ENCODE measurements at regions not wholly inside any gene's neighbourhood (a gene's known extent, or its start where the extent isn't known, plus 50 kb on each side); places are given as distances from the start of the nearest gene placed in this dataset.
"Not testable (repeated sequence)": the region's sequence is repeated elsewhere in the genome, so short reads cannot be mapped to it uniquely, and the experiment has no call there.

DNA sequence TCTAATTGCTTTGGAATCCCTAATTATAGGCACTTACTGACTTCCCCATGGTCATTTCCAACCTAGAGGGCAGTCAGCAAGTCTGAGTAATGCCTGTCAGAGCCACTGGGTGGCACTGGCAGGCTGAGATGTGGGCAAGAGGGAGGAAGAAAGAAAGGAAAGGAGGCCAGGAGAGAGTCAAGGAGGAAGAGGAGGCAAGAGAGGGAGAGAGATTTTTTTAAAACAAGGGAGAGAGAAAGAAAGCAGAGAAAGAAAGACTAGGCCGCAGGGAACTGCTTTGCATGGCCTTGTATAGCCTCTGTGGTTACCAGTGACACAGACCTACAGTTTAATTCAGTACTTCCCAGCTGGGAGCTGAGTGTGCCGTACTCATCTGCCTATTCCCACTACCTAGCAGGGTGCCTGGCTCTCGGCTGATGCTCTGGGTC lies 210.4 kb upstream of the ADO start:
- H3K27ac ChIP-seq (ENCODE audit: low read length), result no peak overlapping the region
- TF ChIP-seq, protein P1, sequence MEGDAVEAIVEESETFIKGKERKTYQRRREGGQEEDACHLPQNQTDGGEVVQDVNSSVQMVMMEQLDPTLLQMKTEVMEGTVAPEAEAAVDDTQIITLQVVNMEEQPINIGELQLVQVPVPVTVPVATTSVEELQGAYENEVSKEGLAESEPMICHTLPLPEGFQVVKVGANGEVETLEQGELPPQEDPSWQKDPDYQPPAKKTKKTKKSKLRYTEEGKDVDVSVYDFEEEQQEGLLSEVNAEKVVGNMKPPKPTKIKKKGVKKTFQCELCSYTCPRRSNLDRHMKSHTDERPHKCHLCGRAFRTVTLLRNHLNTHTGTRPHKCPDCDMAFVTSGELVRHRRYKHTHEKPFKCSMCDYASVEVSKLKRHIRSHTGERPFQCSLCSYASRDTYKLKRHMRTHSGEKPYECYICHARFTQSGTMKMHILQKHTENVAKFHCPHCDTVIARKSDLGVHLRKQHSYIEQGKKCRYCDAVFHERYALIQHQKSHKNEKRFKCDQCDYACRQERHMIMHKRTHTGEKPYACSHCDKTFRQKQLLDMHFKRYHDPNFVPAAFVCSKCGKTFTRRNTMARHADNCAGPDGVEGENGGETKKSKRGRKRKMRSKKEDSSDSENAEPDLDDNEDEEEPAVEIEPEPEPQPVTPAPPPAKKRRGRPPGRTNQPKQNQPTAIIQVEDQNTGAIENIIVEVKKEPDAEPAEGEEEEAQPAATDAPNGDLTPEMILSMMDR (IDR thresholded peaks at IDR 0.05), result peak; percentile 92
- Mint-ChIP-seq H3K36me3 (no peaks in the 10 kb centered on the region), H3K9me3 (no peaks in the 10 kb centered on the region), H3K4me3 (no peak overlapping the region), H3K4me1 (peaks cover 6% of the 10 kb centered on the region in 2 donors), H3K27me3 (ENCODE audit: low read depth in 2 of 2) (peaks cover 0 to 12% of the 10 kb centered on the region in 2 donors), H3K27ac (no peak overlapping the region)
- no peaks in the 10 kb centered on the region for H3K4me1 ChIP-seq (ENCODE audit: control insufficient read depth, insufficient read depth, low read length)
- H3K36me3 ChIP-seq (ENCODE audit: control insufficient read depth, insufficient read depth, low read length), result no peaks in the 10 kb centered on the region
- no peaks in the 10 kb centered on the region for H3K27me3 ChIP-seq (ENCODE audit: control insufficient read depth, insufficient read depth, low read length)
- intact Hi-C loops (cut with micrococcal nuclease), result loop anchor here (1.0 to 10.0 kb wide), 5 partner anchors 157 to 564 kb away; no protein-coding TSS in a partner anchor
- ATAC-seq (peak; percentile 67 to 95 (median 87)), DNase-seq (peak; percentile 35 to 75)
- H3K4me3 ChIP-seq (ENCODE audit: low read length), result no peak overlapping the region
- WGBS (ENCODE audit: insufficient coverage), result 60% methylated on average over 3 of the region's 3 CpGs
- H3K9me3 ChIP-seq (ENCODE audit: control insufficient read depth, insufficient read depth, low read length), result no peaks in the 10 kb centered on the region

DNA sequence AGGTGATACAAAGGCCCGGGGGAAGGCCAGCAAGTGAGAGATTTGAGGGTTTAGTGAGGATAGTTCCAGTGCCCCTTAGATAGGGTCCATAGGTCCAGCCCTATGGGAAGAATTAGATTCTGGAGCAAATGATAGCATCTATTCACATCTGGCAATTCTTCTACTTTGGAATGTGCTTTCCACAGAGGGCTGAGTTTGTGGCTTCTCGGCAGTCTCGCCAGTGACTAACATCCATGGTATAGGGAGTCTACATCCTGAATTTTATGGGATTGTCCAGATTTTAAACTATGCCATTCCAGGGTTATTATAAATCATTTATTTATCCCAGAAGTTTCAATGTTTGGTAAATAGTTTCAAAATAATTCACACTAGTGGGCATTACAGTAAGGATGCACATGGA lies 207.3 kb upstream of the ADO start:
- Histone ChIP-seq H3K27me3 (ENCODE audit: control insufficient read depth, insufficient read depth, low read length) (peaks cover 2% of the 10 kb centered on the region), H3K9me3 (ENCODE audit: control insufficient read depth, insufficient read depth, low read length) (no peaks in the 10 kb centered on the region), H3K4me1 (ENCODE audit: control insufficient read depth, insufficient read depth, low read length) (no peaks in the 10 kb centered on the region), H3K36me3 (ENCODE audit: control insufficient read depth, insufficient read depth, low read length) (no peaks in the 10 kb centered on the region), H3K4me3 (ENCODE audit: low read length) (no peak overlapping the region), H3K27ac (ENCODE audit: low read length) (no peak overlapping the region)
- ATAC-seq, result no peak
- H3K4me3 Mint-ChIP-seq, result no peak overlapping the region
- no peak for DNase-seq
- 98% methylated on average over 3 of the region's 3 CpGs for WGBS (ENCODE audit: insufficient coverage)
- no peaks in the 10 kb centered on the region for H3K9me3 Mint-ChIP-seq
- TF ChIP-seq, protein P1 (IDR thresholded peaks at IDR 0.05), result no peak
- H3K27ac Mint-ChIP-seq, result no peak overlapping the region
- intact Hi-C loops (cut with micrococcal nuclease), result loop anchor here (10.0 kb wide), 1 partner anchor 418 kb away; no protein-coding TSS in a partner anchor
- peaks cover 6% of the 10 kb centered on the region in 2 donors for H3K4me1 Mint-ChIP-seq
- peaks cover 5 to 14% of the 10 kb centered on the region in 2 donors for H3K27me3 Mint-ChIP-seq (ENCODE audit: low read depth in 2 of 2)
- H3K36me3 Mint-ChIP-seq, result no peaks in the 10 kb centered on the region

DNA sequence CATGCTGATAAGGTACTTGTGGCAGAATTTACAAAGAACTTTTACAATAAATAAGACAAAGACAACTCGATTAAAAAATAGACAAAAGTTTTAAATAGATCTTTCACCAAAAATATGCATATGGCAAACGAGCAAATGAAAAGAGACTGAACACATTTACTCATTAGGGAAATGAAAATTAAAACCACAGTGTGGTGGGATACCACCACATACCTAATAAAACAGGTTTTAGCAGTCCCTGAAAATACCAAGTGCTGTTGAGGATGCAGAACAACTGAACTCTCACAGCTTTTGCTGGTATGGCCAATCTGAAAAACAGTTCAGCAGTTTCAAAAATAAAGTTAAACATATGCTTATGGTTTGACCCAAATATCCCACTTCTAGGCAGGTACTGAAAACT lies 205.4 kb upstream of the ADO start:
- H3K4me1 Mint-ChIP-seq, result peaks cover 1 to 2% of the 10 kb centered on the region in 2 donors
- H3K4me1 ChIP-seq (ENCODE audit: control insufficient read depth, insufficient read depth, low read length), result no peaks in the 10 kb centered on the region
- H3K27ac Mint-ChIP-seq, result no peak overlapping the region
- H3K27me3 ChIP-seq (ENCODE audit: control insufficient read depth, insufficient read depth, low read length), result peaks cover 2% of the 10 kb centered on the region
- H3K4me3 ChIP-seq (ENCODE audit: low read length), result no peak overlapping the region
- H3K27ac ChIP-seq (ENCODE audit: low read length), result no peak overlapping the region
- H3K9me3 ChIP-seq (ENCODE audit: control insufficient read depth, insufficient read depth, low read length), result no peaks in the 10 kb centered on the region
- DNase-seq, result no peak
- intact Hi-C loops (cut with micrococcal nuclease), result loop anchor here (10.0 kb wide), 1 partner anchor 416 kb away; no protein-coding TSS in a partner anchor
- H3K27me3 Mint-ChIP-seq (ENCODE audit: low read depth in 2 of 2), result peaks cover 5 to 14% of the 10 kb centered on the region in 2 donors
- H3K36me3 Mint-ChIP-seq, result no peaks in the 10 kb centered on the region
- TF ChIP-seq, protein P1 (IDR thresholded peaks at IDR 0.05), result no peak
- no peak overlapping the region for H3K4me3 Mint-ChIP-seq
- WGBS (ENCODE audit: insufficient coverage), result 13% methylated on average over 1 of the region's 2 CpGs
- no peaks in the 10 kb centered on the region for H3K9me3 Mint-ChIP-seq
- no peaks in the 10 kb centered on the region for H3K36me3 ChIP-seq (ENCODE audit: control insufficient read depth, insufficient read depth, low read length)
- ATAC-seq, result no peak

DNA sequence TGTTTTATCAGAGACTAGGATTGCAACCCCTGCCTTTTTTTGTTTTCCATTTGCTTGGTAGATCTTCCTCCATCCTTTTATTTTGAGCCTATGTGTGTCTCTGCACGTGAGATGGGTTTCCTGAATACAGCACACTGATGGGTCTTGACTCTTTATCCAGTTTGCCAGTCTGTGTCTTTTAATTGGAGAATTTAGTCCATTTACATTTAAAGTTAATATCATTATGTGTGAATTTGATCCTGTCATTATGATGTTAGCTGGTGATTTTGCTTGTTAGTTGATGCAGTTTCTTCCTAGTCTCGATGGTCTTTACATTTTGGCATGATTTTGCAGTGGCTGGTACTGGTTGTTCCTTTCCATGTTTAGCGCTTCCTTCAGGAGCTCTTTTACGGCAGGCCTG lies 198.0 kb upstream of the ADO start:
- DNase-seq; H3K9me3 ChIP-seq (ENCODE audit: control insufficient read depth, insufficient read depth, low read length); H3K36me3 Mint-ChIP-seq; intact Hi-C loops (cut with micrococcal nuclease); H3K4me1 Mint-ChIP-seq; H3K4me3 Mint-ChIP-seq; H3K36me3 ChIP-seq (ENCODE audit: control insufficient read depth, insufficient read depth, low read length); H3K27ac Mint-ChIP-seq; H3K27me3 ChIP-seq (ENCODE audit: control insufficient read depth, insufficient read depth, low read length); ATAC-seq; H3K9me3 Mint-ChIP-seq; H3K27me3 Mint-ChIP-seq (ENCODE audit: low read depth in 2 of 2); H3K4me3 ChIP-seq (ENCODE audit: low read length); H3K27ac ChIP-seq (ENCODE audit: low read length); H3K4me1 ChIP-seq (ENCODE audit: control insufficient read depth, insufficient read depth, low read length): not testable (repeated sequence)
- no CpG with 5 or more reads among the region's 4 CpGs for WGBS (ENCODE audit: insufficient coverage)

DNA sequence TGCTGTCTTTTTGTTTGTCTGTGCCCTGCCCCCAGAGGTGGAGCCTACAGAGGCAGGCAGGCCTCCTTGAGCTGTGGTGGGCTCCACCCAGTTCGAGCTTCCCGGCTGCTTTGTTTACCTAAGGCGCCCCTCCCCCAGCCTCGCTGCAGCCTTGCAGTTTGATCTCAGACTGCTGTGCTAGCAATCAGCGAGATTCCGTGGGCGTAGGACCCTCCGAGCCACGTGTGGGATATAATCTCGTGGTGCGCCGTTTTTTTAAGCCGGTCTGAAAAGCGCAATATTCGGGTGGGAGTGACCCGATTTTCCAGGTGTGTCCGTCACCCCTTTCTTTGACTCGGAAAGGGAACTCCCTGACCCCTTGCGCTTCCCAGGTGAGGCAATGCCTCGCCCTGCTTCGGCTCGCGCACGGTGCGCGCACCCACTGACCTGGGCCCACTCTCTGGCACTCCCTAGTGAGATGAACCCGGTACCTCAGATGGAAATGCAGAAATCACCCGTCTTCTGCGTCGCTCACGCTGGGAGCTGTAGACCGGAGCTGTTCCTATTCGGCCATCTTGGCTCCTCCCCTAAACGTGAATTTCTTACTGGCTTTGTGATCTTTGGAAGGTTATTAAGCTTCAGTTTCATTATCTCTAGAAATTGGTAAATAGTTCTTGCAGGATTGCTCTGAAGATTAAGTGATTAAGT lies 196.2 kb upstream of the ADO start:
- H3K36me3 Mint-ChIP-seq; H3K4me3 Mint-ChIP-seq; H3K9me3 ChIP-seq (ENCODE audit: control insufficient read depth, insufficient read depth, low read length); ATAC-seq; H3K4me1 ChIP-seq (ENCODE audit: control insufficient read depth, insufficient read depth, low read length); H3K27ac ChIP-seq (ENCODE audit: low read length); DNase-seq; H3K36me3 ChIP-seq (ENCODE audit: control insufficient read depth, insufficient read depth, low read length); H3K9me3 Mint-ChIP-seq; H3K27ac Mint-ChIP-seq; H3K4me1 Mint-ChIP-seq; H3K27me3 ChIP-seq (ENCODE audit: control insufficient read depth, insufficient read depth, low read length); H3K4me3 ChIP-seq (ENCODE audit: low read length); H3K27me3 Mint-ChIP-seq (ENCODE audit: low read depth in 2 of 2); intact Hi-C loops (cut with micrococcal nuclease): not testable (repeated sequence)
- WGBS (ENCODE audit: insufficient coverage), result 91% methylated on average over 28 of the region's 34 CpGs

Measured in natural killer cell (primary cell).